IMR-90 (cell line): ENCODE measurements at regions not wholly inside any gene's neighbourhood (a gene's known extent, or its start where the extent isn't known, plus 50 kb on each side); places are given as distances from the start of the nearest gene placed in this dataset.

Experiments used
- ATAC-seq: fragments of 200-7000 bp; cut with Tn5 transposase; 2 replicates; pipeline ENCODE4 v1.9.1; 2020; ENCODE audit warnings: low read depth, mild to moderate bottlenecking, moderate library complexity
- BruUV-seq: library from RNA; stranded (reverse); fragments of 400-500 nt; replicated peaks from 2 replicates; lab custom pipeline; 2021; lab: Mats Ljungman, UMichigan
- CTCF ChIA-PET: fragments of 300-600 bp; formaldehyde crosslinking; extraction: SDS; loops from one replicate; lab custom pipeline; 2021; ENCODE audit warnings: antibody characterized with exemption; lab: Yijun Ruan, JAX
- POLR2A ChIA-PET: fragments of 300-600 bp; sonication (Branson Sonifier 250); formaldehyde crosslinking; loops from one replicate; lab custom pipeline; 2022; ENCODE audit warnings: antibody characterized with exemption; ENCODE audit not compliant: unreplicated experiment; lab: Charles Lee
- DNase-seq: peaks from one replicate; pipeline ENCODE4 v3.0.0; 2013
- H2AFZ ChIP-seq: replicated peaks from 2 replicates; pipeline ENCODE3; 2013; ENCODE audit warnings: low read length, mild to moderate bottlenecking; ENCODE audit not compliant: poor library complexity
- H2AK5ac ChIP-seq: 2 replicates; pipeline ENCODE4 v1.6.1; 2013; ENCODE audit warnings: low read depth, low read length, inconsistent platforms
- H2AK9ac ChIP-seq: replicated peaks from 2 replicates; pipeline ENCODE3; 2013; ENCODE audit warnings: mild to moderate bottlenecking, low read depth, low read length, moderate library complexity; ENCODE audit not compliant: poor library complexity
- H2BK120ac ChIP-seq: 2 replicates; pipeline ENCODE4 v1.6.1; 2013; ENCODE audit warnings: low read depth, low read length, inconsistent platforms
- H2BK15ac ChIP-seq: 3 replicates; pipeline ENCODE4 v1.6.1; 2013; ENCODE audit warnings: low read depth, low read length, inconsistent platforms
- H2BK20ac ChIP-seq: 2 replicates; pipeline ENCODE4 v1.6.1; 2013; ENCODE audit warnings: low read depth, mild to moderate bottlenecking, inconsistent platforms, low read length, moderate library complexity
- H2BK5ac ChIP-seq: 2 replicates; pipeline ENCODE4 v1.6.1; 2013; ENCODE audit warnings: mild to moderate bottlenecking, low read depth, low read length, inconsistent platforms; ENCODE audit not compliant: poor library complexity, severe bottlenecking
- H3K14ac ChIP-seq: replicated peaks from 2 replicates; pipeline ENCODE4 v1.6.1; 2013; ENCODE audit warnings: low read depth, low read length, inconsistent platforms
- H3K18ac ChIP-seq: 2 replicates; pipeline ENCODE4 v1.6.1; 2013; ENCODE audit warnings: low read depth, low read length, control low read depth
- H3K23ac ChIP-seq: 2 replicates; pipeline ENCODE4 v1.6.1; 2013; ENCODE audit warnings: low read depth, low read length, inconsistent platforms
- H3K27ac ChIP-seq: 2 replicates; pipeline ENCODE4 v1.5.1; 2013; ENCODE audit warnings: mild to moderate bottlenecking, control low read depth, low read length; ENCODE audit not compliant: insufficient read depth
- H3K27me3 ChIP-seq: 2 replicates; pipeline ENCODE4 v1.6.1; 2013; ENCODE audit warnings: low read length; ENCODE audit not compliant: control insufficient read depth, insufficient read depth
- H3K36me3 ChIP-seq: 2 replicates; pipeline ENCODE4 v1.6.1; 2013; ENCODE audit warnings: low read length, mixed read lengths; ENCODE audit not compliant: control insufficient read depth, insufficient read depth
- H3K4ac ChIP-seq: 2 replicates; pipeline ENCODE4 v1.6.1; 2013; ENCODE audit warnings: low read depth, low read length, inconsistent platforms
- H3K4me1 ChIP-seq: 2 replicates; pipeline ENCODE4 v1.6.1; 2013; ENCODE audit warnings: low read length, mixed read lengths; ENCODE audit not compliant: control insufficient read depth, insufficient read depth
- H3K4me2 ChIP-seq: 2 replicates; pipeline ENCODE4 v1.6.1; 2013; ENCODE audit warnings: low read depth, mild to moderate bottlenecking, control low read depth, low read length, moderate library complexity
- H3K4me3 ChIP-seq: 2 replicates; pipeline ENCODE4 v1.5.1; 2013; ENCODE audit warnings: low read depth, mild to moderate bottlenecking, control low read depth, low read length, moderate library complexity; ENCODE audit not compliant: insufficient read depth
- H3K56ac ChIP-seq: 2 replicates; pipeline ENCODE4 v1.6.1; 2013; ENCODE audit warnings: low read length, inconsistent platforms; ENCODE audit not compliant: insufficient read depth; ENCODE audit errors: extremely low read depth
- H3K79me1 ChIP-seq, 2 experiments: 2 replicates each; pipeline ENCODE4 v1.6.1; 2013; ENCODE audit warnings: low read length in 2 of 2, inconsistent platforms in 1 of 2, low read depth in 1 of 2
- H3K9ac ChIP-seq: 2 replicates; pipeline ENCODE4 v1.6.1; 2013; ENCODE audit warnings: low read depth, low read length, control low read depth
- H3K9me1 ChIP-seq: 2 replicates; pipeline ENCODE4 v1.6.1; 2013; ENCODE audit warnings: low read length, inconsistent platforms; ENCODE audit not compliant: insufficient read depth
- H3K9me3 ChIP-seq: 2 replicates; pipeline ENCODE4 v1.6.1; 2013; ENCODE audit warnings: low read length; ENCODE audit not compliant: control insufficient read depth, insufficient read depth
- H4K20me1 ChIP-seq: 2 replicates; pipeline ENCODE4 v1.6.1; 2013; ENCODE audit warnings: low read length, inconsistent platforms; ENCODE audit not compliant: insufficient read depth
- H4K5ac ChIP-seq: 2 replicates; pipeline ENCODE4 v1.6.1; 2013; ENCODE audit warnings: mild to moderate bottlenecking, low read depth, low read length, control low read depth
- H4K8ac ChIP-seq, 2 experiments: 2 replicates each; pipeline ENCODE4 v1.6.1; 2013; ENCODE audit warnings: low read depth in 2 of 2, low read length in 2 of 2, control low read depth in 1 of 2, inconsistent platforms in 1 of 2
- H4K91ac ChIP-seq: 2 replicates; pipeline ENCODE4 v1.6.1; 2013; ENCODE audit warnings: low read depth, low read length, inconsistent platforms; ENCODE audit not compliant: insufficient read depth
- BHLHE40 ChIP-seq: fragments of 150-350 bp; IDR thresholded peaks from 2 replicates; pipeline ENCODE4 v1.6.1; 2016; ENCODE audit warnings: mild to moderate bottlenecking, low read depth, low read length
- CEBPB ChIP-seq: IDR thresholded peaks from 2 replicates; pipeline ENCODE4 v1.6.1; 2012; ENCODE audit warnings: low read depth, low read length, improper control_type of control experiment
- CHD1 ChIP-seq: IDR thresholded peaks from 2 replicates; pipeline ENCODE4 v1.6.1; 2012; ENCODE audit warnings: low read depth, low read length, improper control_type of control experiment
- CTCF ChIP-seq: conservative IDR thresholded peaks from 2 replicates; pipeline ENCODE4 v1.5.1; 2012; ENCODE audit warnings: mild to moderate bottlenecking, low read depth, low read length, improper control_type of control experiment
- FOS ChIP-seq: fragments of 150-350 bp; IDR thresholded peaks from 2 replicates; pipeline ENCODE4 v1.6.1; 2016; ENCODE audit warnings: low read depth, low read length
- MAFK ChIP-seq: IDR thresholded peaks from 2 replicates; pipeline ENCODE4 v1.6.1; 2012; ENCODE audit warnings: low read depth, low read length, improper control_type of control experiment
- MAZ ChIP-seq: IDR thresholded peaks from 2 replicates; pipeline ENCODE4 v1.6.1; 2012; ENCODE audit warnings: low read depth, mild to moderate bottlenecking, low read length, improper control_type of control experiment, moderate library complexity, borderline replicate concordance
- MXI1 ChIP-seq: IDR thresholded peaks from 2 replicates; pipeline ENCODE4 v1.6.1; 2012; ENCODE audit warnings: low read depth, mild to moderate bottlenecking, low read length, moderate library complexity, borderline replicate concordance
- NFE2L2 ChIP-seq: fragments of 150-350 bp; IDR thresholded peaks from 2 replicates; pipeline ENCODE4 v1.6.1; 2016; ENCODE audit warnings: low read depth, mild to moderate bottlenecking, low read length
- POLR2A ChIP-seq: IDR thresholded peaks from 2 replicates; pipeline ENCODE4 v1.6.1; 2012; ENCODE audit warnings: mild to moderate bottlenecking, low read depth, low read length
- RCOR1 ChIP-seq: IDR thresholded peaks from 2 replicates; pipeline ENCODE4 v1.6.1; 2012; ENCODE audit warnings: mild to moderate bottlenecking, low read length, improper control_type of control experiment; ENCODE audit not compliant: insufficient replicate concordance
- RFX5 ChIP-seq: IDR thresholded peaks from 2 replicates; pipeline ENCODE4 v1.8.0; 2012; ENCODE audit warnings: low read depth, mild to moderate bottlenecking, low read length, moderate library complexity
- USF2 ChIP-seq: fragments of 150-350 bp; IDR thresholded peaks from 2 replicates; pipeline ENCODE4 v1.6.1; 2017; ENCODE audit warnings: mild to moderate bottlenecking, antibody characterized with exemption, low read length, low read depth
- WGBS, 2 experiments: methylation state at CpG; one replicate each; pipeline versions ENCODE4 v1.1.5 to v1.1.7; 2013; ENCODE audit warnings: missing lambda C conversion rate in 2 of 2; ENCODE audit not compliant: insufficient read length in 1 of 2; ENCODE audit errors: extremely low coverage in 2 of 2; 5-methylcytosine and 5-hydroxymethylcytosine counted together
- dilution Hi-C: fragments of 300-500 bp; cut with HindIII; formaldehyde crosslinking; loops from one replicate; pipeline ENCODE4 v1.14.3; 2018; ENCODE audit warnings: low sequenced_read_pairs; ENCODE audit not compliant: unreplicated experiment
- in situ Hi-C: fragments of 300-500 bp; cut with MboI; formaldehyde crosslinking; loops from 3 replicates; pipeline ENCODE4 v1.14.3; 2019; ENCODE audit warnings: low sequenced_read_pairs, inconsistent platforms, mixed read lengths
- intact Hi-C: fragments of 100-400 bp; cut with micrococcal nuclease; formaldehyde crosslinking; loops from 2 replicates; pipeline ENCODE4 v1.10.0; 2022
- TF ChIP-seq, protein P1 (sequence below): fragments of 150-350 bp; IDR thresholded peaks from 2 replicates; pipeline ENCODE4 v1.6.1; 2016; ENCODE audit warnings: low read depth, mild to moderate bottlenecking, low read length, moderate library complexity, borderline replicate concordance

DNA sequence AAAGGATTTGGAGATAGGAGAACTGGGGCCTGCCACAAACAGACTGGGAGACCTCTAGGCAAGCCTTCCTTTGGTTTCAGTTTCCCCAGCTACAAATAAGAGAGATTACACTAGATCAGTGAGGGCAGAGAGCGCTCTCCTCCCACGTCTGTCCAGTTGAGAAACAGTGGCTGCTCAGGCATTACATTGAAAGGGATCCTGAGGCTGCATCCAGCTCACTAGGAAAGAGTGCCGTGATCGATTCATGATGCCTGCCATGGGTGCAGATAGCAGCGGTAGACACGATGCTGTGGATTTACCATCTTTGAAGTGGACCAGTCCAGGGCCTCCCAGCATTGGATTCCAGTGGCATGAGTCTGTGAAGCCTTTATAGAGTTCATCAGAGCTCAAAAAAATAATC, 62.6 kb downstream of the EN1 start:
- H3K14ac ChIP-seq = no peak overlapping the region
- H3K27ac ChIP-seq = no peak overlapping the region
- BruUV-seq = no TSS peak
- no peak overlapping the region for H3K23ac ChIP-seq
- dilution Hi-C loops = no loop called here
- no peak overlapping the region for H2BK15ac ChIP-seq
- H3K4me3 ChIP-seq = no peak overlapping the region
- TF ChIP-seq CEBPB (no peak), CTCF (no peak), FOS (no peak), MAZ (no peak), NFE2L2 (no peak), MAFK (no peak), BHLHE40 (no peak), RCOR1 (no peak), POLR2A (no peak), CHD1 (no peak), RFX5 (no peak), MXI1 (no peak), USF2 (no peak)
- TF ChIP-seq, protein P1, sequence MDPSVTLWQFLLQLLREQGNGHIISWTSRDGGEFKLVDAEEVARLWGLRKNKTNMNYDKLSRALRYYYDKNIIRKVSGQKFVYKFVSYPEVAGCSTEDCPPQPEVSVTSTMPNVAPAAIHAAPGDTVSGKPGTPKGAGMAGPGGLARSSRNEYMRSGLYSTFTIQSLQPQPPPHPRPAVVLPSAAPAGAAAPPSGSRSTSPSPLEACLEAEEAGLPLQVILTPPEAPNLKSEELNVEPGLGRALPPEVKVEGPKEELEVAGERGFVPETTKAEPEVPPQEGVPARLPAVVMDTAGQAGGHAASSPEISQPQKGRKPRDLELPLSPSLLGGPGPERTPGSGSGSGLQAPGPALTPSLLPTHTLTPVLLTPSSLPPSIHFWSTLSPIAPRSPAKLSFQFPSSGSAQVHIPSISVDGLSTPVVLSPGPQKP = no peak
- H3K4ac ChIP-seq = no peak overlapping the region
- no peak overlapping the region for H3K56ac ChIP-seq
- no peak overlapping the region for H2BK120ac ChIP-seq
- no peak for DNase-seq
- no peak overlapping the region for H2BK20ac ChIP-seq
- H3K27me3 ChIP-seq = peaks cover 3% of the 10 kb centered on the region
- H3K9me3 ChIP-seq = no peaks in the 10 kb centered on the region
- POLR2A ChIA-PET = no interaction called here
- H2AK5ac ChIP-seq = no peak overlapping the region
- H3K79me1 ChIP-seq = no peaks in the 10 kb centered on the region
- intact Hi-C loops = no loop called here
- no peaks in the 10 kb centered on the region for H3K9me1 ChIP-seq
- no peaks in the 10 kb centered on the region for H4K20me1 ChIP-seq
- no peak overlapping the region for H3K4me2 ChIP-seq
- H4K8ac ChIP-seq = no peak overlapping the region
- ATAC-seq = no peak
- WGBS, 2 experiments = 20% methylated on average over 1 of the region's 6 CpGs; no CpG with 5 or more reads in 1 of the 2 experiments
- H2BK5ac ChIP-seq = no peak overlapping the region
- no peak overlapping the region for H2AFZ ChIP-seq
- H4K91ac ChIP-seq = no peak overlapping the region
- CTCF ChIA-PET = no interaction called here
- no peaks in the 10 kb centered on the region for H3K4me1 ChIP-seq
- H3K18ac ChIP-seq = no peak overlapping the region
- in situ Hi-C loops = no loop called here
- H4K5ac ChIP-seq = no peak overlapping the region
- no peaks in the 10 kb centered on the region for H3K36me3 ChIP-seq
- no peak overlapping the region for H3K9ac ChIP-seq
- H2AK9ac ChIP-seq = no peak overlapping the region
